Esophagus muscularis mucosa (tissue), 3 donors: ENCODE measurements at regions not wholly inside any gene's neighbourhood (a gene's known extent, or its start where the extent isn't known, plus 50 kb on each side); places are given as distances from the start of the nearest gene placed in this dataset.

Experiments
- CTCF ChIP-seq, 3 experiments: fragments of 200-600 bp in 2 of 3; fragments of 450-650 bp in 1 of 3; sonication (generic) in 2 of 3; IDR thresholded peaks; one replicate each; pipeline ENCODE4 v1.5.1; 2017 to 2019; ENCODE audit warnings: antibody characterized with exemption in 3 of 3, mild to moderate bottlenecking in 2 of 3, moderate library complexity in 1 of 3
- POLR2AphosphoS5 ChIP-seq, 2 donors: sonication (generic); formaldehyde crosslinking; IDR thresholded peaks; one replicate each; pipeline ENCODE4 v1.6.1; 2017; ENCODE audit warnings: antibody characterized with exemption in 2 of 2

GRCh38 chr2:217639481-217639880, 363.3 kb downstream of the TNS1 start:
- no peak for TF ChIP-seq CTCF (IDR thresholded peaks at IDR 0.05)
- no peak for TF ChIP-seq POLR2AphosphoS5 (IDR thresholded peaks at IDR 0.05)
